H1 (cell line): ENCODE measurements at regions not wholly inside any gene's neighbourhood (a gene's known extent, or its start where the extent isn't known, plus 50 kb on each side); places are given as distances from the start of the nearest gene placed in this dataset.

Experiments used
- CTCF ChIP-seq, 3 experiments: IDR thresholded peaks; 1 replicate in 2 of 3; 2 replicates in 1 of 3; pipeline versions ENCODE4 v1.5.1 to v1.6.1; 2011; ENCODE audit warnings: low read length in 3 of 3, mild to moderate bottlenecking in 3 of 3, inconsistent platforms in 2 of 3, low read depth in 1 of 3, moderate library complexity in 1 of 3; ENCODE audit not compliant: insufficient read depth in 1 of 3; ENCODE audit errors: control extremely low read depth in 1 of 3
- KDM1A ChIP-seq: fragments of 200-600, 300-600 bp; sonication (generic); IDR thresholded peaks from 2 replicates; pipeline ENCODE4 v1.7.1; 2016; ENCODE audit warnings: mild to moderate bottlenecking, low read length, borderline replicate concordance
- POLR2A ChIP-seq, 2 experiments: IDR thresholded peaks; 1 replicate in 1 of 2; 2 replicates in 1 of 2; pipeline ENCODE4 v1.6.1; 2011; ENCODE audit warnings: low read depth in 2 of 2, low read length in 2 of 2, mild to moderate bottlenecking in 2 of 2; ENCODE audit errors: control extremely low read depth in 1 of 2

GRCh38 chr4:45646885-45647590, 476.8 kb downstream of the GABRG1 start:
- TF ChIP-seq CTCF (IDR thresholded peaks at IDR 0.05; ENCODE audit: control extremely low read depth in 1 of 3, insufficient read depth in 1 of 3, low read depth in 1 of 3, low read length in 3 of 3) (no peak), POLR2A (IDR thresholded peaks at IDR 0.05; ENCODE audit: control extremely low read depth in 1 of 2, low read depth in 2 of 2, low read length in 2 of 2) (no peak), KDM1A (no peak)
